NCI-H1436 treated with DMSO at 0.1 percent for 48 hours (cell line): ENCODE measurements at regions not wholly inside any gene's neighbourhood (a gene's known extent, or its start where the extent isn't known, plus 50 kb on each side); places are given as distances from the start of the nearest gene placed in this dataset.

Experiments used
- DNase-seq: peaks from one replicate; lab custom pipeline; 2025; lab: John Stamatoyannopoulos, UW

DNA sequence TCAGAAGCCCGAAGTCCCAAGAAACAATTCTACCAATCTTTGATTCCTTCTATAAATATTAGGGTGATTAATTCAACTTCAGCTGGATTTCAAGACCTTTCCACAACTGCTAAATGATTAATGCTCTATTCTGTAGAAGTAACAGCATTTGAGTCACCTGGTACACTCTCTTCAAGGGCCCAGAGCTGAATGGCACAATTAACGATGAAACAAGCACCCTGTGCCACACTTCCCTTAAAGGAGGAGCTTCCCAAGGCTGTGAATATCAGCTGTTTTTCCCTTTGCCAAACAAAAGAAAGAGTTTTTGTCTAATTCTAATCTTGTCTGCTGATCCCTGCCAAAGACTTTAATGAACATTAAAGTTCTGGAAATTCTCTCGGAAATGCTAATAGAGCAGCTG is 56.0 kb downstream of the BOD1L2 start:
- no peak for DNase-seq

GRCh38 chr18:57205641-57206040 is 58.8 kb downstream of the BOD1L2 start:
- DNase-seq: no peak

- no peak for DNase-seq
Observed at GRCh38 chr18:57207124-57207916, 60.4 kb downstream of the BOD1L2 start.

- DNase-seq: peak; percentile 29
Observed at GRCh38 chr18:57208047-57208446, 61.2 kb downstream of the BOD1L2 start.

GRCh38 chr18:57209713-57210106 is 62.8 kb downstream of the BOD1L2 start:
- DNase-seq: no peak

- DNase-seq: peak; percentile 12
Observed at GRCh38 chr18:57210107-57210715, 63.3 kb downstream of the BOD1L2 start.

- DNase-seq: no peak
Observed at GRCh38 chr18:57210716-57211411, 64.0 kb downstream of the BOD1L2 start.

GRCh38 chr18:57211412-57211750 is 64.5 kb downstream of the BOD1L2 start:
- no peak for DNase-seq

GRCh38 chr18:57211776-57212175 is 64.9 kb downstream of the BOD1L2 start:
- no peak for DNase-seq

- DNase-seq: no peak
Observed at GRCh38 chr18:57212678-57213077, 65.8 kb downstream of the BOD1L2 start.

DNA sequence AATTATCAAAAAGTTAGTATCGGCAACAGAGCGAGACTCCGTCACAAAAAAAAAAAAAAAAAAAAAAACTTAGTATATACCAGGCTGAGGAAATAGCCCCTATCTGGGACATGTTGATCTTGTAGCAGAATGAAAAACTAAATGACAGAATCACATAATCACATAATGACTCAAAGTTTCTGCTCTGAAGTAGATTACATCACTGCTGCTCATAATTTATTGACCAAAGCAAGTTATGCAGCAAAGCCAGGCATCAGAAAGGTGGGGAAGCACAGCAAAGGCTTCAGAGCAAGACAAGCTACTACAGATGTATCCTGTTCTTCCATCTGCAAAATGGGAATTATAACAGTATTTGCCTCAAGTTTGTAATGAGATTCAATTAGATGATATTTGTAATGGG is 68.1 kb downstream of the BOD1L2 start:
- no peak for DNase-seq

GRCh38 chr18:57218281-57218680 is 71.4 kb downstream of the BOD1L2 start:
- no peak for DNase-seq

- DNase-seq: no peak
Observed at GRCh38 chr18:57219964-57220363, 73.1 kb downstream of the BOD1L2 start.

- no peak for DNase-seq
Observed at GRCh38 chr18:57220480-57220879, 73.6 kb downstream of the BOD1L2 start.

- no peak for DNase-seq
Observed at GRCh38 chr18:57220930-57221483, 74.1 kb downstream of the BOD1L2 start.

DNA sequence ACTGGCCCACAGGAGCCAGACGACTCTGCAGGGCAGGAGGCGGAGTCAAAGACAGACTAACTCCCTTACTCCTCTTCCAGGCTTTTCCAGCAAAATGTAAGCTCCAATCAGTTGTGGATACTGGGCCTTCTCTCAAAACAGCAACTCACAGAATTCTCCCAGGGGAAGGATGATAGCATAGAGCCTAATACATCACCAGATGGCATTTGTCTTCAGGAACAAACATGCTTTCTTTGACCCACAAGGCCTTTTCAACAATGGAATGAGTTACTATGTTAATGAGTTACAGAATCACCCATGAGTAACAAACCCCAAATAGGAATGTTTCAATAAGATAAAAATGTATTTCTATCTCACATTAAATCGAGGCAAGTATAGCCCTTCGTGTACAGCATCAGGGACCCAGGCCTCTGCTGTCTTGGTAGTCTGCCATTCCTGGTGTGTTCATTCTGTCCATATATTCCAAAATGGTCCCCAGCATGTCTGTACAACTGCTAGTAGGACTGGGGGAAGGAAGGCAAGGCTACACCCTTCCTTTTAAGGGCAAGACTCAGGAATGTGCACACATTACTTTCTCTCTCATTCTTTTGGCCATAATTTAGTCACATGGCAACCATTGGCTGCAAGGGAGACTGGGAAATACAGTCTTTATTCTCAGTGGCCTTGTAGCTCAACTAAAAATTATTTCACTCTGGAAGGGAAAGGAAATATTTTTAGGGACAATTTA is 76.4 kb downstream of the BOD1L2 start:
- no peak for DNase-seq

- DNase-seq: no peak
Observed at GRCh38 chr18:57230861-57231585, 84.1 kb downstream of the BOD1L2 start.

DNA sequence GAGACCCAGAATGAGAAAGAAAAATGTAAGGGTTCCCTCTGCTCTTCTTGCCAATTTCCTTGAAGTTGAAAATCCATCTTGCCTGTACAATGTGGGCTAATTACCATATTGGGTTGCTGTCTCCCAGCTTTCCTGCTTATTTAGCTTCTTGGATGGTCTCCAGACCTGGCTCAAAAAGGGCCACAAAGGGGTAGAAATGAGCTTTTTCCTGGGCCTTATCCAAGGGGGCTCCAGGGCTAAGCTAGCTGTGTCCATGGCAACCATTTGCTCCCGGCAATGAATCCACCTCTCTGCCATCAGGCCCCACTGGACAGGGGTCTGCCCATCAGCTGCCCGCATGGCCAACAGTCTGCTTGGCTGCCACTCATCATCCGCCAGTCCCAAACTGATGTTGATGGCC is 85.0 kb downstream of the BOD1L2 start:
- no peak for DNase-seq

DNA sequence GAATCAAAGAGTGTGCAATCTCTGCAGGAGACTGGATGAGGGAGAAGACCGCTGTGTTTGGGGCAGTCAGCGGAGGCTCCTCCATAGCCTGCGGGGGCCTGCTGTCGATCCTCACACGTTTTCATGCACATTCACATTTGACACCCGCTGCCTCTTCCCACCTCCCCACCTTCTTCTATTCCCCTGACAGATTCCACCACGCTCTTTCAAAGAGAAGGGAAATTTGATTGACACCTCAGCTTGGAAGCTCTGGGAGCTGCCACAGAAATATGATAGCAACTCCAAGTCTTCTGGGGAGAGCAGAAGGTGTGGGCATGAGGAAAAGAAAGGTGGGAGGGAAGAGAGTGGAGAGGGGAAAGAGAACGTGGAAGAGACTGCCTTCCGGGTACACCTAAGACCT is 87.5 kb downstream of the BOD1L2 start:
- no peak for DNase-seq

DNA sequence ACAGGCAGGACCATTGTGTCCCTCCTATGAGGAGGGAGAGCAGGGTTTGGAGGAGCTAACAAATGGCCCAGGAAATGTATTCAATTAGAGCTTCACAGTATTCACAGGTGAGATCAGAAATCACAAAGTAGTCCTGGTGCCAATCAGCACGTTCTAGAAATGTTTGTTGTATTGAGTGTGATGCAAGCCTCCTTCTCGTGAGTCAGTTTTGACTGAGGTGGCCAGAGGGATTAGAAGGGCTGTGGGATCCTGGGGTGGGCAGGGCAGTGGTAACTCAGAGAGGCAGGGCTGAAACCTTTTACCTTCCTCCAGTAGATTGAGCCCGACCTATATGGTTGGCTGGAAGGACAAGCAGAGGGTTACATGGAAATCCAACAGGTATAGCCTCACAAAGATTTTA is 95.0 kb downstream of the BOD1L2 start:
- no peak for DNase-seq

DNA sequence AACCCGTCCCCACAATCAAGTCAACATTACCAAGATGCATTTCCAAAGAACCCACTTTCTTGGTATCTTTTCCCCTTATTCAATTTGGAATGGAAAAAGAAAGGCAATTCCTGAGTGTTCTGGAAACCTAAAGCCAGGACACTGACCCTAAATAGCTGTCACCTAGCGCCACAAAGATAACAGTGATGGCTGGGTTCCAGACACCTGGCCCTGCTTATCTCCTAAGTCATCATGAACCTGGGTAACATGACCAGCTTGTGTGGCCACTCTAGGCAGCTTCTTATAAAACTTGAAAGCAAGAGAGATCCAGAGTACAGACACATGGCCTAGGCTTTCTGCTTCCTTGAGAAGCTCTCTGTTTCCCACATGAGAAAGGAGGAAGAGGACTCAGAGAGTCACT is 95.4 kb downstream of the BOD1L2 start:
- no peak for DNase-seq
